LoVo (cell line): ENCODE measurements at regions not wholly inside any gene's neighbourhood (a gene's known extent, or its start where the extent isn't known, plus 50 kb on each side); places are given as distances from the start of the nearest gene placed in this dataset.

Experiments used
- DNase-seq: peaks from one replicate; pipeline ENCODE4 v3.0.0-alpha.2; 2016; ENCODE audit warnings: low spot score

GRCh38 chr7:34275624-34276023 lies 370.3 kb downstream of the BMPER start:
- no peak for DNase-seq

GRCh38 chr7:34277016-34277802 lies 371.9 kb downstream of the BMPER start:
- DNase-seq, result no peak

GRCh38 chr7:34277803-34278199 lies 372.5 kb downstream of the BMPER start:
- DNase-seq, result no peak

- no peak for DNase-seq
Measured at GRCh38 chr7:34281260-34281659, 375.9 kb downstream of the BMPER start.

GRCh38 chr7:34282271-34282670 lies 375.7 kb upstream of the NPSR1 start:
- no peak for DNase-seq

- DNase-seq, result no peak
Measured at GRCh38 chr7:34296663-34297062, 361.4 kb upstream of the NPSR1 start.

- no peak for DNase-seq
Measured at GRCh38 chr7:34298492-34299013, 359.5 kb upstream of the NPSR1 start.

- no peak for DNase-seq
Measured at GRCh38 chr7:34299066-34299465, 359.0 kb upstream of the NPSR1 start.

- no peak for DNase-seq
Measured at GRCh38 chr7:34307540-34307939, 350.5 kb upstream of the NPSR1 start.

GRCh38 chr7:34308595-34308994 lies 349.4 kb upstream of the NPSR1 start:
- DNase-seq, result no peak

- DNase-seq, result no peak
Measured at GRCh38 chr7:34309116-34309515, 348.9 kb upstream of the NPSR1 start.

GRCh38 chr7:34309584-34309983 lies 348.4 kb upstream of the NPSR1 start:
- DNase-seq, result no peak

GRCh38 chr7:34311591-34311990 lies 346.4 kb upstream of the NPSR1 start:
- DNase-seq, result no peak

GRCh38 chr7:34312624-34313023 lies 345.4 kb upstream of the NPSR1 start:
- no peak for DNase-seq

- no peak for DNase-seq
Measured at GRCh38 chr7:34313289-34313688, 344.7 kb upstream of the NPSR1 start.

- no peak for DNase-seq
Measured at GRCh38 chr7:34315032-34315431, 343.0 kb upstream of the NPSR1 start.

GRCh38 chr7:34317039-34317438 lies 341.0 kb upstream of the NPSR1 start:
- no peak for DNase-seq

GRCh38 chr7:34320412-34320811 lies 337.6 kb upstream of the NPSR1 start:
- DNase-seq, result no peak

- DNase-seq, result peak; percentile 81
Measured at GRCh38 chr7:34320926-34321661, 336.9 kb upstream of the NPSR1 start.

GRCh38 chr7:34322841-34323240 lies 335.2 kb upstream of the NPSR1 start:
- DNase-seq, result no peak

- DNase-seq, result no peak
Measured at GRCh38 chr7:34327681-34328080, 330.3 kb upstream of the NPSR1 start.

- no peak for DNase-seq
Measured at GRCh38 chr7:34330308-34330707, 327.7 kb upstream of the NPSR1 start.

- DNase-seq, result no peak
Measured at GRCh38 chr7:34331102-34331501, 326.9 kb upstream of the NPSR1 start.
